NCI-H1930 (cell line): ENCODE measurements at regions not wholly inside any gene's neighbourhood (a gene's known extent, or its start where the extent isn't known, plus 50 kb on each side); places are given as distances from the start of the nearest gene placed in this dataset.
"Not testable (repeated sequence)": the region's sequence is repeated elsewhere in the genome, so short reads cannot be mapped to it uniquely, and the experiment has no call there.

Source experiments
- DNase-seq, 2 experiments: peaks; one replicate each; lab custom pipeline; 2025; lab: John Stamatoyannopoulos, UW

- no peak for DNase-seq
Measured at GRCh38 chr5:74534397-74535129, 106.0 kb downstream of the ENC1 start.

- DNase-seq: no peak
Measured at GRCh38 chr5:74530326-74531050, 110.0 kb downstream of the ENC1 start.

- DNase-seq: no peak
Measured at GRCh38 chr5:74529101-74529500, 111.4 kb downstream of the ENC1 start.

DNA sequence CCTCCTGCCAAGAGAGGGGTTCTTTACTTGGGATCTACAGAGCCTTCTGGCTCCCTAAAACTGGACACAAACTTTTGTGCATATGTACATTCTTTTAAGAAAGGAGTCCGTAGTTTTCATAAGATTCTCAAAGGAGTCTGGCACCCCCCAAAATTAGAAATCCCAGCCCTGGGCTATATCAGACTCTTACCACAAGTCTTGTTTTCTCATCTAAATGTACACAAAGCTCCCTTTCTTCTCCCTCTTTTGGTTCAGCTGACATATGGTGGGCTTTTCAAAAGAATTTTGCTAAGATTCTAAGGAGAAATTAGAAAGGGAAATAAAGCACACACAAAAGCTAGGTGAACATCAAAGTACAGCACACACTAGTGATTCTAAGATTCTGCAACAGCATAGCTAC is 114.4 kb downstream of the ENC1 start:
- DNase-seq: no peak

GRCh38 chr5:74524767-74525166 is 115.8 kb downstream of the ENC1 start:
- not testable (repeated sequence) for DNase-seq

DNA sequence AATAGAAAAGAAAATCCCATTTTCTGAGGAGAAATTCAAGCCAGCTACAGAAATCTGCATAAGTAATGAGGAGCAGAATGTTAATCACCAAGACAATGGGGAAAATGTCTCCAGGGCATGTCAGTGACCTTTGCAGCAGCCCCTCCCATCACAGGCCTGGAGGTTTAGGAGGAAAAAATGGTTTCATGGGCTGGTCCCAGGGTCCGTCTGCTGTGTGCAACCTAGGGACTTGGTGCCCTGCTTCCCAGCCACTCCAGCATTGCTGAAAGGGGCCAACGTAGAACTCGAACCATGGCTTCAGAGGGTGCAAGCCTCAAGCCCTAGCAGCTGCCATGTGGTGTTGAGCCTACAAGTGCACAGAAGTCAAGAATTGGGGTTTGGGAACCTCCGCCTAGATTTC is 116.8 kb downstream of the ENC1 start:
- DNase-seq: not testable (repeated sequence)

DNA sequence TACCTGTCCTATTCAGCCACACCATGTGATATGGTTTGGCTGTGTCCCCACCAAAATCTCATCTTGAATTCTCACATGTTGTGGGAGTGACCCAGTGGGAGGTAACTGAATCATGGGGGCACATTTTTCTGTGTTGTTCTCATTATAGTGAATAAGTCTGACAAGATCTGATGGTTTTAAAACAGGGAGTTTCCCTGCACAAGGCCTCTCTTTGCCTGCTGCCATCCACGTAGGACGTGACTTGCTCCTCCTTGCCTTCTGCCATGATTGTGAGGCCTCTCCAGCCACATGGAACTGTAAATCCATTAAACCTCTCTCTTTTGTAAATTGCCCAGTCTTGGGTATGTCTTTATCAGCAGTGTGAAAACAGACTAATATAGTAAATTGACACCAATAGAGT is 117.7 kb downstream of the ENC1 start:
- not testable (repeated sequence) for DNase-seq

DNA sequence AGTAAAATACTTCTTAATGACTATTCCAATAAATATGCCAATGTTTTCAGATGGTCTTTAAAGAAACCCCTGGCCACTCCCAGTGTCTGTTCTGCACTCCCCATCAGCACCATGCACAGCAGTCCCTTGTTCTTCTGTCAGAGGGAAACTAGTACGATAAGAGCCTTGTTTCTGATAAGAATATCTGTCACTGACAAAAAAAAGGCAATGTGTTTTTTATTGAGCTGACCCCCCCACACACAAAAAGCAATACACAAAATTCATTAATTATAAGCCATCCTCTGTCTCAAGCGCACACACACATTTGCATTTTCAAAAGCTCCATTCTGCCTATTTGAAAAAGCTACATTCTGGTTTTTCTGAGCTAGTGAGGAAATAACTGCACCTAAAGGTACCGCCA is 119.1 kb downstream of the ENC1 start:
- DNase-seq: no peak

- no peak for DNase-seq
Measured at GRCh38 chr5:74519679-74520078, 120.8 kb downstream of the ENC1 start.

GRCh38 chr5:74519161-74519571 is 121.4 kb downstream of the ENC1 start:
- no peak for DNase-seq

- DNase-seq: no peak
Measured at GRCh38 chr5:74517700-74518099, 122.8 kb downstream of the ENC1 start.

GRCh38 chr5:74516211-74516636 is 124.3 kb downstream of the ENC1 start:
- DNase-seq: no peak

GRCh38 chr5:74514888-74515551 is 125.5 kb downstream of the ENC1 start:
- DNase-seq: no peak

- not testable (repeated sequence) for DNase-seq
Measured at GRCh38 chr5:74511770-74512169, 128.8 kb downstream of the ENC1 start.

GRCh38 chr5:74510476-74511075 is 130.0 kb downstream of the ENC1 start:
- DNase-seq: no peak

DNA sequence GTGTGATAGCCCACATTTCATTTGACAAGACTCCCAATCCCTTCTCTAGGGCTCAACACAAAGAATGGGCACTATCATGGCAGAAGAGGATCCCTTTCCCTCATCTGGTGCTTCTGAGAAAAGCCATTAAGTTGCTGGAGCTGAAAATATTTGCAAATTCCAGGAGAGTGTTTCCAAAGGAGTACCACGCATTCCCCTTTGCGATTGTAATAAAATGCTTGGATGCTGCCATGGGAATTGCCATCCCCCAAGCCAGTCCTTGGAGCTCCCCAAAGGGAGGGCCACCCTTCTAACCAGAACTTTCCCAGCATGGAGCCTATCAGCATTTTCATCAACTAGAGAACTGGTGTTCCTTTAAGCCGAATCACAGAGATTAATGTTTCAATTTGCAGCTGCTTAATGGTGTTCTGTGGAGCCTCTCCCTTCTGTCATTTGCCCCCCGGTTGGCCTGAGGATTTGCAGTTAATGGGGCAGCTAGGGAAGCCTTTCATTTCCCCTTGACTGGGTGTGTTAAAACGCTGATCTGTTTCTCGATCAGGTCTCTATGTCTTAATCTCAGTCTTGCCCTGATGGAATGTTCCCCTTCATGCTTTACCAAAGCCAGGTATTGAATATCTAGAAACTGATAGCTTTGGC is 133.0 kb downstream of the ENC1 start:
- no peak for DNase-seq

GRCh38 chr5:74506119-74506518 is 134.4 kb downstream of the ENC1 start:
- no peak for DNase-seq

GRCh38 chr5:74504463-74504862 is 136.1 kb downstream of the ENC1 start:
- DNase-seq: no peak

DNA sequence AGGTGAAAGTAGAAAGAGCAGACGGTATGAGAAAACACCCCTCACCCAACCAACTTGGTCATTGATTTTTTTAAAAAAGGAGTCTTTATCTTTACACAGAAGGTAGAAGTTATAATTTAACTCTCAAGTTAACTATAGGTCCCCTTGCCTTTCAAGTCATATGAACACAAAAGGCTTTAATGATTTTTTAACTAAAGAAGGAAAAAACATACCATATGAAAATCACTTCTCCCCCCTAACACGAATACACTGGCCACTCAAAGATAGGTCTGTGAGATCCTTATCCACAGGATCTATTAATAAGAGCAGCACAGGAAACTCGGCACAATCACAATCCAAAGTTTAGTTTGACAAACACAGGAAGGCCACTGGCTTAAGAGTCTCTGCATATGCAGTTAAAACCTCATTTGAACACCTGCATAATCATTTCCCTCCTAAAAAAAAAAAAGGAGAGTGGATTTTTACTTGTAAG is 138.0 kb downstream of the ENC1 start:
- DNase-seq: no peak

DNA sequence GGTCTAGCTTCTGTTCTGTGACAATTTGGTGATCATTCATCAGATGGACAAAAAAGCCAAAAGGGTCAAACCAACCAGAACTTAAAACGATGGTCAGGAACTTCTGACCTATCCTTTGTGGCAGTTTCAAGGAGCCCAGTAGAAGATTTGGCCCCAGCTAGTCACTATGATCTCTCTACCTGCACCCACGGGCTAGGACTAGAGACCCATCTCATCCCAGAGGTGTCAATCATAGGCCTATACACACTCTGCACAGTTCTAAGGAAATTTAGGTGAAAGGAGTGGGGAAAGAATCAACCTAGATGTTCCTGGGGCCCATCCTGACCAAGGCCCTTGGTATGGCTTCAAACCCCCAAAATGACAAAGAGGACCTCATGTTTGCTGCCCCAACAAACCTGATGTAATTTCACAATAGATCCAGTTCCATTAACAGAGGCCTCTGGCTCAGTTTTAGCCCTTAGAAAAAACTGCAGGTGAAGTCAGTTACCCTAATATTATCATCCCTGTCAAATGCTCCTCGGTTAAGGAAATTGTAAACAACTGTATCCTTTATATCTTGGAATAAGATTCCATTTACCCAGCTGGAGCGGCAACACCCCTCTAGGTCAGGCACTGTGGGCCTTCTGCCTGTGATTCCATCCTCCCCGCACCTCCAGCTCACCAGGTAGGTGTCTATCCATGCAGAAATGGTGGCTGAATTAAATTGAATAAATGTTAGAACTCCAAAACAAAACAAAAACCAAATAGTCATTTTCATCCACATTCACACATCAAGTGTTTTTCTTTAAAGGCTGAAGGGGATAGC is 138.7 kb downstream of the ENC1 start:
- no peak for DNase-seq
